Astrocyte of the spinal cord (primary cell): ENCODE measurements at regions not wholly inside any gene's neighbourhood (a gene's known extent, or its start where the extent isn't known, plus 50 kb on each side); places are given as distances from the start of the nearest gene placed in this dataset.

Source experiments
- DNase-seq: peaks from one replicate; pipeline ENCODE4 v3.0.0; 2011; ENCODE audit warnings: low read depth, low spot score
- H3K4me3 ChIP-seq: 2 replicates; pipeline ENCODE4 v1.5.1; 2011; ENCODE audit warnings: low read depth, mild to moderate bottlenecking, low read length, moderate library complexity
- in situ Hi-C: cut with HindIII; loops from 2 replicates; pipeline ENCODE4 v1.10.0; 2017; ENCODE audit warnings: low sequenced_read_pairs
- TF ChIP-seq, protein P1 (sequence below): IDR thresholded peaks from 2 replicates; pipeline ENCODE4 v1.5.1; 2012; ENCODE audit warnings: low read depth, mild to moderate bottlenecking, low read length, inconsistent platforms

DNA sequence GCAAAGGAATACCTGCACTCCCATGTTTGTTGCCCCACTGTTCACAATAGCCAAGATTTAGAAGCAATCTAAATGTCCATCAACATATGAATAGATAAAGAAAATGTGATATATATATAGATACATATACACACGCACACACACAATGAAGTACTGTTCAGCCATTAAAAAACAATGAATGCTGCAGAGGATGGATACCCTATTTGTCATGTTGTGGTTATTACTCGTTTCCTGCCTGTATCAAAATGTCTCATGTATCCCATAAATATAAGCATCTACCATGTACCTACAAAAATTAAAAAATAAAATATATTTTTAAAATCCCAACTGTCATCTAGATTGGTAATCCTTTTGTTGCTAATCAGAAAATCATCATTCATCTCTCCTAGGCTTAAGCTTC, 634.8 kb upstream of the ADGRL2 start:
- TF ChIP-seq, protein P1, sequence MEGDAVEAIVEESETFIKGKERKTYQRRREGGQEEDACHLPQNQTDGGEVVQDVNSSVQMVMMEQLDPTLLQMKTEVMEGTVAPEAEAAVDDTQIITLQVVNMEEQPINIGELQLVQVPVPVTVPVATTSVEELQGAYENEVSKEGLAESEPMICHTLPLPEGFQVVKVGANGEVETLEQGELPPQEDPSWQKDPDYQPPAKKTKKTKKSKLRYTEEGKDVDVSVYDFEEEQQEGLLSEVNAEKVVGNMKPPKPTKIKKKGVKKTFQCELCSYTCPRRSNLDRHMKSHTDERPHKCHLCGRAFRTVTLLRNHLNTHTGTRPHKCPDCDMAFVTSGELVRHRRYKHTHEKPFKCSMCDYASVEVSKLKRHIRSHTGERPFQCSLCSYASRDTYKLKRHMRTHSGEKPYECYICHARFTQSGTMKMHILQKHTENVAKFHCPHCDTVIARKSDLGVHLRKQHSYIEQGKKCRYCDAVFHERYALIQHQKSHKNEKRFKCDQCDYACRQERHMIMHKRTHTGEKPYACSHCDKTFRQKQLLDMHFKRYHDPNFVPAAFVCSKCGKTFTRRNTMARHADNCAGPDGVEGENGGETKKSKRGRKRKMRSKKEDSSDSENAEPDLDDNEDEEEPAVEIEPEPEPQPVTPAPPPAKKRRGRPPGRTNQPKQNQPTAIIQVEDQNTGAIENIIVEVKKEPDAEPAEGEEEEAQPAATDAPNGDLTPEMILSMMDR, result no peak
- in situ Hi-C loops, result no loop called here

DNA sequence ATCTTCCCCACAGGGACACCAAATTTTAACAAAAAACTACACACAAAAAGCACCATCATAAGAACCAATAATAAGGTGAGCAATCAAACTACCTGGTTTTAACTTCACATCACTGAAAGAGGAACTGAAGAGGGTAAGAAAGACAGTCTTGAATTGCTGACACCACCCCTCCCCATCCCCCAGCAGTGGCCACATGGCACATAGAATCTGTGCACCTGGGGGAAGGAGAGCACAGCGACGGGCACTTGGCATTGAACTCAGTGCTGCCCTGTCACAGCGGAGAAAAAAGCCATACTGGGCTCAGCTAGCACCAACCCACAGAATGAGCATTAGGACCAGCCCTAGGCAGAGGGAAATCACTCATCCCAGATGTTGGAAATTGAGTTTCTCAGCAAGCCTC, 640.0 kb upstream of the ADGRL2 start:
- TF ChIP-seq, protein P1, result no peak
- in situ Hi-C loops, result no loop called here
- DNase-seq, result no peak
- H3K4me3 ChIP-seq, result no peak overlapping the region

More for the DNA sequence above, 634.8 kb upstream of the ADGRL2 start:
- H3K4me3 ChIP-seq, result no peak overlapping the region
- no peak for DNase-seq

DNA sequence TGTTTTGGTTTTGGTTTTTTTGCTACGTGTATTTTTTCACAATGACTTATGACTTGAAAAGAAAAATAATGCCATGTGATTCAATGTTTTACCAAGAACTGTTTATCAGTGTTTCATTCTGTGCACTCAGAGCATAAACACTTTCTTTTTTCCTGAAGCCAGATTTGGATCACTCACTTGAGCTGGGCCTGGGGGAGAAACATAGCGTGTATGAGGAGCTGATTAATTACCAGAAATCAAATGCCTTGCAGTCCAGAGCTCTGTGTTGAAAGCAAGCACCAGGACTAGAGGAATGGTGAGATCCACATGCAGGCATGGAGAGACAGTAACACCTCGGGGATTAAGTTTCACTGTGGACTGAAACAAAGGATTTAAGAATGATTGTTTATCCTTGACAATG, 642.1 kb upstream of the ADGRL2 start:
- TF ChIP-seq, protein P1, result no peak
- in situ Hi-C loops, result no loop called here
- H3K4me3 ChIP-seq, result no peak overlapping the region
- no peak for DNase-seq

DNA sequence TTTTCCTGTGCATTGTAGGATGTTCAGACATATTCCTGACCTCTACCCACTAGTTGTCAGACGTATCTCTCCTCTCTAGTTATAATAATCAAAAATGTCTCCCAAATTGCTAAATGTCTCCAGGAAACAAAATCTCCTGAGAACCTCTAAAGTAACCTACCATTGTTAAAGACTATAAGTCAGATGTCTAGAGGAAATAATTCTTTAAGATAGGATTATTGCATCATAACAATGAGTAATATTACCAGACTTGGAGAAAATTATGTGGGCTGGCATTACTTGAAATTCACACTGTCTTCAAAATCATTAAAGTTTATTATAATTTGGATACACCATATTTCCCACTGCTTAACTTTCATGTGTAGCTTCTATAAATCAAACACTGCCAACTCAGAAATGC, 643.0 kb upstream of the ADGRL2 start:
- DNase-seq, result no peak
- in situ Hi-C loops, result no loop called here
- H3K4me3 ChIP-seq, result no peak overlapping the region
- TF ChIP-seq, protein P1, result no peak

DNA sequence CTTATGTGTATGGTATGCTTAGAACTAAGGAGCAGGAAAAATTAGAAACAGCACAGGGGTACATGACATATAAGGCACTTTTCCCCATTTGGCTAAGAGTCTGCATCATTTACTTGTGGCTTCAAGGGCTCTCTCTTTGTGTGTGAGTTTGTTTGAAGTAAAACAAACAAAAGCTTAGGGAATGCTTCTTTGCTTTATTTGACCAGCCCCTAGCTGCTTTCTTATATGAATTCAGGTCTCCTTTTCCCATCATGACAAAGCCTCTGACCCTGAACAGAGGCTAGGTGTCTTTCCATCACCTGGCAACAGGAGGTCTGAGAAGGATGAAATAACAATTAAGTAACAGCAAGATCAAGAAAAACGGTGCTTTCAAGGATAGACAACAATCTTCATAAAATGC, 643.8 kb upstream of the ADGRL2 start:
- DNase-seq, result no peak
- in situ Hi-C loops, result no loop called here
- TF ChIP-seq, protein P1, result no peak
- H3K4me3 ChIP-seq, result no peak overlapping the region

DNA sequence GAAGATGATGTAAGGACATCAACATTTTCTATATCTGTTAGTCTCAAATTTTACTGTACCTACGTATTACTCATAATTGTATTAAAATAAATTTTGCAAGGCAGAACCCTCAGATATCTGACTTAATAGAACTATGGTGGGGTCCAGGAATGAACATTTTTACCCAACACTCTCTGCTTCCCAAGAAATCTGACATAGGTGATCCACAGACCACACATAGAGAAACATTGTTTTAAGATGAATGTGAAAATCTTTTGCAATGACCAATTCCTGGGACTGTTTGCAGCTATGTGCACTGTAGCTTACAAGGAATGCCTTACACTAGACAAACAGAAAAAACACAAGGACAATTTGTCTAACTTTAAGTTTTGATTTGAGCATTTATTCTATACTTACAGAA, 645.6 kb upstream of the ADGRL2 start:
- TF ChIP-seq, protein P1, result no peak

DNA sequence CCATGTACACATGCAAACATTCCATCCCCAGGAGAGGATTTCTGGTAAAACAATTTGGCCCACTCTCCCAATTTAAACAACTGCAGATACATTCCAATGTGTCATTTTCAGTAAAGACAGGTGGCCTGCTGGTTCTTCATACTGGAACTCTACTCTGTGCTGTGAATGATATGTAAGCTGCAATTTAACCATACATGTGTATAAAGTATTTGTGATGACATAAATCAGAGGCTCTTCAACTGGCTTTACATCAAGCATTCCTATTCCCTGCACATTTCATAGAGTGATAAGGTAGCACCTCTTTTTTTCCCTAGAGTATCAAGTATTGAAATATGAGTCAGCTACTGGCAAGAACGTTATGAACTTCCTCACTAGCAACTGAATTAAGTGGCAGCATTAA, 649.5 kb upstream of the ADGRL2 start:
- TF ChIP-seq, protein P1, result no peak
- no peak overlapping the region for H3K4me3 ChIP-seq
- no peak for DNase-seq
- in situ Hi-C loops, result no loop called here

More for the DNA sequence above, 645.6 kb upstream of the ADGRL2 start:
- in situ Hi-C loops, result no loop called here
- no peak overlapping the region for H3K4me3 ChIP-seq
- DNase-seq, result peak; percentile 46
